ENCODE measurements at regions not wholly inside any gene's neighbourhood (a gene's known extent, or its start where the extent isn't known, plus 50 kb on each side); places are given as distances from the start of the nearest gene placed in this dataset.
A peak's percentile ranks its signal among the peaks of the same experiment; 100 is the strongest.

DNA sequence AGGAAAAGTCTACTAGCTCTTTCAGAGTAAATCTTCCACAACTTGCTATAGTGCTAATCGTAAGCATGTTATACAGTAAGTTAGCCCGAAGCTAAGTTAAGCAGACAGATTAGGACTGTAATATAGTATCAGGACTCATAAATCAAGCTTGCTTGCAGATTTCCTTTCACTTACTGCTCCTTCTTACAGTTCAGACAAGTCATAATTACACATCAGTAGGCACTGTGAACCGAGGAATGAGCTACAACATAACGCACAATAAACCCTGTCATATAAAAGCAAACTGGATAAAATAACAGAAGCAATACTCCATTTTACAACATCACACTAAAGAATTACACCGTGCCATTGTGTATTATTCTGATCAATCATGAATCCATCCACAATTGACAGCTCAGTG is 832.6 kb upstream of the ZEB2 start:
- Histone ChIP-seq H3K4me2 (ENCODE audit: low read length) (no peak overlapping the region), H3K9me3 (ENCODE audit: low read length) (no peaks in the 10 kb centered on the region), H2AFZ (ENCODE audit: low read length) (no peak overlapping the region), H3K27ac (ENCODE audit: low read length) (no peak overlapping the region), H3K27me3 (ENCODE audit: low read length) (no peaks in the 10 kb centered on the region), H3K36me3 (ENCODE audit: low read depth, low read length) (no peaks in the 10 kb centered on the region), H3K4me1 (ENCODE audit: insufficient read depth, low read length) (peaks cover 6% of the 10 kb centered on the region), H3K9me2 (replicated peaks; ENCODE audit: low read length) (no peaks in the 10 kb centered on the region), H4K20me1 (ENCODE audit: low read length) (no peaks in the 10 kb centered on the region), H3K4me3 (ENCODE audit: low read length) (no peak overlapping the region), H3F3A (ENCODE audit: low read length, unreplicated experiment) (no peaks in the 10 kb centered on the region), H3K79me2 (ENCODE audit: low read length) (no peaks in the 10 kb centered on the region), H3K9ac (ENCODE audit: low read length) (no peak overlapping the region)
- POLR2A ChIA-PET (ENCODE audit: unreplicated experiment) = no interaction called here
- CTCF ChIA-PET = no interaction called here
- DNase-seq (no peak), ATAC-seq (no peak)
- intact Hi-C loops (cut with micrococcal nuclease) = no loop called here
- no peak for TF ChIP-seq EZH2phosphoT487 (IDR thresholded peaks at IDR 0.05; ENCODE audit: borderline replicate concordance, low read length)
- TF ChIP-seq EZH2 (IDR thresholded peaks at IDR 0.05; ENCODE audit: low read length, unreplicated experiment) = no peak
- TF ChIP-seq, protein P1, sequence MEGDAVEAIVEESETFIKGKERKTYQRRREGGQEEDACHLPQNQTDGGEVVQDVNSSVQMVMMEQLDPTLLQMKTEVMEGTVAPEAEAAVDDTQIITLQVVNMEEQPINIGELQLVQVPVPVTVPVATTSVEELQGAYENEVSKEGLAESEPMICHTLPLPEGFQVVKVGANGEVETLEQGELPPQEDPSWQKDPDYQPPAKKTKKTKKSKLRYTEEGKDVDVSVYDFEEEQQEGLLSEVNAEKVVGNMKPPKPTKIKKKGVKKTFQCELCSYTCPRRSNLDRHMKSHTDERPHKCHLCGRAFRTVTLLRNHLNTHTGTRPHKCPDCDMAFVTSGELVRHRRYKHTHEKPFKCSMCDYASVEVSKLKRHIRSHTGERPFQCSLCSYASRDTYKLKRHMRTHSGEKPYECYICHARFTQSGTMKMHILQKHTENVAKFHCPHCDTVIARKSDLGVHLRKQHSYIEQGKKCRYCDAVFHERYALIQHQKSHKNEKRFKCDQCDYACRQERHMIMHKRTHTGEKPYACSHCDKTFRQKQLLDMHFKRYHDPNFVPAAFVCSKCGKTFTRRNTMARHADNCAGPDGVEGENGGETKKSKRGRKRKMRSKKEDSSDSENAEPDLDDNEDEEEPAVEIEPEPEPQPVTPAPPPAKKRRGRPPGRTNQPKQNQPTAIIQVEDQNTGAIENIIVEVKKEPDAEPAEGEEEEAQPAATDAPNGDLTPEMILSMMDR (conservative IDR thresholded peaks at IDR 0.05; ENCODE audit: low read depth, low read length) = no peak
- BruUV-seq (replicated peaks) = no TSS peak

DNA sequence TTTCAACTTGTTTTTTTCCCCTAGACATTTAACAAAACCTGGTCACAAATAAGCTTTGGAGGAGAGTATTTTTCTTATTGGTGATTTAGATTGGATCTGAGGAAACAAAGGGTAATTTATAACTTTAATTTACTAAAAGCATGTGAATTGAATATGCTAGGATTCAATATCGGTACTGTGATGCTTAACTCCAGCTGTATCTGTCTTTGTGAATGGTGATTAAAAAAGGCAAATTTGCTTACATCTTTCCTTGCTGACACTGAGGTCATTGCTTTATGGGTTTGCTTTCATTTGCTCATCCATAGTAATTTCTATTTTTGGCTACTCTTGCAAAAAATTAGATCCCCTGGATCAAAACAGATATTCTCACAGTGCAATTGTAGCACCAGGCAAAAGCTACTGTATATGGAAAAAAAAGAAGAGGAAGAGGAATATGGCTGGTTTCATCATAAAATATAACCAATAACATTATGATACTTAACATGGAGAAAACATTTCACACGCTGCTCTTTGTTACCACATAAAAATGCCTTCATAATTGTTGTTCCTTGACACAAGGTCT is 832.0 kb upstream of the ZEB2 start:
- Histone ChIP-seq H3K4me2 (ENCODE audit: low read length) (no peak overlapping the region), H3K27me3 (ENCODE audit: low read length) (no peaks in the 10 kb centered on the region), H3K36me3 (ENCODE audit: low read depth, low read length) (no peaks in the 10 kb centered on the region), H3K9ac (ENCODE audit: low read length) (no peak overlapping the region), H3F3A (ENCODE audit: low read length, unreplicated experiment) (no peaks in the 10 kb centered on the region), H2AFZ (ENCODE audit: low read length) (no peak overlapping the region), H3K79me2 (ENCODE audit: low read length) (no peaks in the 10 kb centered on the region), H3K9me2 (replicated peaks; ENCODE audit: low read length) (no peaks in the 10 kb centered on the region), H3K9me3 (ENCODE audit: low read length) (no peaks in the 10 kb centered on the region), H4K20me1 (ENCODE audit: low read length) (no peaks in the 10 kb centered on the region), H3K4me1 (ENCODE audit: insufficient read depth, low read length) (peaks cover 6% of the 10 kb centered on the region), H3K4me3 (ENCODE audit: low read length) (no peak overlapping the region), H3K27ac (ENCODE audit: low read length) (no peak overlapping the region)
- no TSS peak for BruUV-seq (replicated peaks)
- ATAC-seq = no peak
- no peak for DNase-seq
- ChIA-PET CTCF (no interaction called here), POLR2A (ENCODE audit: unreplicated experiment) (no interaction called here)
- intact Hi-C loops (cut with micrococcal nuclease) = no loop called here
- TF ChIP-seq EZH2 (IDR thresholded peaks at IDR 0.05; ENCODE audit: low read length, unreplicated experiment) (no peak), EZH2phosphoT487 (IDR thresholded peaks at IDR 0.05; ENCODE audit: borderline replicate concordance, low read length) (no peak)
- TF ChIP-seq, protein P1 (conservative IDR thresholded peaks at IDR 0.05; ENCODE audit: low read depth, low read length) = no peak

DNA sequence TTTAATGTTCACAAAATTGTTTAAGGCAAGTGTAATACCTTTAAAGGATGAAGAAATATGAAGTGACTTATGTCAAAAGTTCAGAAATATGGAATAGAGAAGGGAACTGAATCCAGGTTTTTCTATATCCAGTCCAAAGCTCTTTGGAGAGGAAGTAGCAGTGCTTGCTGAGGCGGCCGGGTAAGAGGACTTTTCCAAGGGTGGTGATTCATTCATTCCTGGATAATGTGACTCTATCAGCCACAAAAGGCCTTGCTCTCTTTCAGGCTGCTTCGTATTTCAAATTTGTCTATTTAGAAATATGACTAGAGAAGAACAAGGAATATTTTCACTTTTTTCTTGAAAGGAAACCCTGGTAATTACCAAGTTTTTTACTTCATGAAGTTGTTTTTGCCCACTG is 830.1 kb upstream of the ZEB2 start:
- no peaks in the 10 kb centered on the region for H3K36me3 ChIP-seq (ENCODE audit: low read depth, low read length)
- ATAC-seq (0 out of 2 replicates have a peak, but pooled peaks have one; percentile 46), DNase-seq (peak; percentile 55)
- no peak overlapping the region for H3K9ac ChIP-seq (ENCODE audit: low read length)
- H3K4me1 ChIP-seq (ENCODE audit: insufficient read depth, low read length) = peaks cover 6% of the 10 kb centered on the region
- POLR2A ChIA-PET (ENCODE audit: unreplicated experiment) = no interaction called here
- intact Hi-C loops (cut with micrococcal nuclease) = no loop called here
- H3K4me3 ChIP-seq (ENCODE audit: low read length) = no peak overlapping the region
- H3K79me2 ChIP-seq (ENCODE audit: low read length) = no peaks in the 10 kb centered on the region
- H4K20me1 ChIP-seq (ENCODE audit: low read length) = no peaks in the 10 kb centered on the region
- H2AFZ ChIP-seq (ENCODE audit: low read length) = peak overlapping the region; percentile 46
- H3K27me3 ChIP-seq (ENCODE audit: low read length) = no peaks in the 10 kb centered on the region
- TF ChIP-seq EZH2phosphoT487 (IDR thresholded peaks at IDR 0.05; ENCODE audit: borderline replicate concordance, low read length) = no peak
- no peak for TF ChIP-seq EZH2 (IDR thresholded peaks at IDR 0.05; ENCODE audit: low read length, unreplicated experiment)
- TF ChIP-seq, protein P1 (conservative IDR thresholded peaks at IDR 0.05; ENCODE audit: low read depth, low read length) = no peak
- H3F3A ChIP-seq (ENCODE audit: low read length, unreplicated experiment) = no peaks in the 10 kb centered on the region
- H3K9me3 ChIP-seq (ENCODE audit: low read length) = no peaks in the 10 kb centered on the region
- no peak overlapping the region for H3K27ac ChIP-seq (ENCODE audit: low read length)
- CTCF ChIA-PET = no interaction called here
- no peak overlapping the region for H3K4me2 ChIP-seq (ENCODE audit: low read length)
- no TSS peak for BruUV-seq (replicated peaks)
- no peaks in the 10 kb centered on the region for H3K9me2 ChIP-seq (replicated peaks; ENCODE audit: low read length)

Data from PC-3 (cell line).